Gastrocnemius medialis (tissue), 4 donors: ENCODE measurements at regions not wholly inside any gene's neighbourhood (a gene's known extent, or its start where the extent isn't known, plus 50 kb on each side); places are given as distances from the start of the nearest gene placed in this dataset.

Source experiments
- ATAC-seq, 2 donors: fragments of 150-250 bp; one replicate each; pipeline ENCODE4 v1.9.1; 2016
- DNase-seq, 2 donors: peaks; one replicate each; pipeline ENCODE4 v3.0.0-alpha.2; 2019
- H3K27ac ChIP-seq, 4 donors: fragments of 200-600 bp; sonication (generic); 1 replicate in 1 of 4; 2 replicates in 3 of 4; pipeline ENCODE4 v1.5.1; 2016 to 2018; ENCODE audit warnings: mild to moderate bottlenecking in 2 of 4, moderate library complexity in 1 of 4
- H3K27me3 ChIP-seq, 3 donors: fragments of 200-600 bp; sonication (generic) in 2 of 3; 1 replicate in 1 of 3; 2 replicates in 2 of 3; pipeline versions ENCODE4 v1.5.1 to v1.6.0; 2016 to 2019; ENCODE audit warnings: mild to moderate bottlenecking in 1 of 3, moderate library complexity in 1 of 3
- H3K36me3 ChIP-seq, 2 donors: fragments of 200-600 bp; sonication (generic) in 1 of 2; one replicate each; pipeline ENCODE4 v1.5.1; 2017 to 2018
- H3K4me1 ChIP-seq, 2 donors: fragments of 200-600 bp; sonication (generic) in 1 of 2; one replicate each; pipeline ENCODE4 v1.5.1; 2016 to 2017; ENCODE audit warnings: mild to moderate bottlenecking in 2 of 2
- H3K4me3 ChIP-seq, 4 donors: fragments of 200-600 bp; sonication (generic) in 3 of 4; 1 replicate in 1 of 4; 2 replicates in 3 of 4; pipeline ENCODE4 v1.5.1; 2016 to 2019; ENCODE audit warnings: mild to moderate bottlenecking in 2 of 4
- H3K9me3 ChIP-seq, 3 donors: fragments of 200-600 bp; sonication (generic) in 2 of 3; 1 replicate in 1 of 3; 2 replicates in 2 of 3; pipeline ENCODE4 v1.5.1; 2016 to 2019
- CTCF ChIP-seq, 5 experiments: fragments of 450-650 bp in 3 of 5; fragments of 200-600 bp in 2 of 5; sonication (generic) in 2 of 5; IDR thresholded peaks in 4 of 5; conservative IDR thresholded peaks in 1 of 5; 1 replicate in 4 of 5; 2 replicates in 1 of 5; pipeline ENCODE4 v1.5.1; 2016 to 2019; ENCODE audit warnings: antibody characterized with exemption in 5 of 5, mild to moderate bottlenecking in 3 of 5, moderate library complexity in 3 of 5
- POLR2A ChIP-seq, 2 donors: fragments of 450-650 bp; IDR thresholded peaks; one replicate each; pipeline ENCODE4 v1.6.1; 2017; ENCODE audit warnings: antibody characterized with exemption in 2 of 2, mild to moderate bottlenecking in 2 of 2, moderate library complexity in 2 of 2
- in situ Hi-C, 4 donors: fragments of 200-750 bp; cut with MboI; loops; one replicate each; pipeline versions ENCODE4 v1.15.0 to v1.8.0; 2017; ENCODE audit warnings: low sequenced_read_pairs in 4 of 4
- intact Hi-C: fragments of 100-400 bp; cut with DNase I; formaldehyde crosslinking; loops from one replicate; pipeline ENCODE4 v1.15.1; 2023; ENCODE audit warnings: low total_unique reads

GRCh38 chr4:189187531-189188052 lies 753.1 kb upstream of the FRG1 start:
- H3K27me3 ChIP-seq, result no peaks in the 10 kb centered on the region
- no peak overlapping the region for H3K27ac ChIP-seq
- in situ Hi-C loops, result no loop called here
- H3K9me3 ChIP-seq, result no peaks in the 10 kb centered on the region
- H3K4me1 ChIP-seq, result no peaks in the 10 kb centered on the region
- DNase-seq (no peak), ATAC-seq (no peak)
- H3K36me3 ChIP-seq, result no peaks in the 10 kb centered on the region
- intact Hi-C loops, result no loop called here
- TF ChIP-seq POLR2A (IDR thresholded peaks at IDR 0.05), result no peak
- no peak for TF ChIP-seq CTCF (IDR thresholded peaks at IDR 0.05 in 4 of 5, conservative IDR thresholded peaks at IDR 0.05 in 1 of 5)
- H3K4me3 ChIP-seq, result no peak overlapping the region

DNA sequence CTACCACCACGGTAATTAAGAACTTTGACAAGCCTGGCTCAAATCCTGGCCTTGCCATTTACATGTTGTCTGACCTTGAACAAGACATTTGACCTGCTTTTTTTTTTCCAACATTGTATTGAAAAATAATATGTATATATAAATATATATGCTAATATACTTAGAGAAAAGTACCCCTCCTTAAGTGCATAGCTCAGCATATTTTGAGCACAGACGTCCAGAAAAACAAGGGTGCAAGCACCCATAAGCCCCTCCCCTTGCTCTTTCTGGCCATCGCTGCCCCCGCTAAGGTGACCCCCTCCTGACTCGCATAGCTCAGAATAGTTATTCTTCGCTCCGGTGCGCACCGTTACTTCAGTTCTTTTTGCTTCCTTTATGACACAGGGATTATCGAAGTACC lies 742.0 kb upstream of the FRG1 start:
- H3K9me3 ChIP-seq, result no peaks in the 10 kb centered on the region
- no peaks in the 10 kb centered on the region for H3K36me3 ChIP-seq
- in situ Hi-C loops, result no loop called here
- DNase-seq, result no peak
- H3K4me3 ChIP-seq, result no peak overlapping the region
- ATAC-seq, result no peak
- H3K4me1 ChIP-seq, result no peaks in the 10 kb centered on the region
- no peaks in the 10 kb centered on the region for H3K27me3 ChIP-seq
- H3K27ac ChIP-seq, result no peak overlapping the region
- intact Hi-C loops, result no loop called here
- TF ChIP-seq POLR2A (IDR thresholded peaks at IDR 0.05) (no peak), CTCF (IDR thresholded peaks at IDR 0.05 in 4 of 5, conservative IDR thresholded peaks at IDR 0.05 in 1 of 5) (no peak)

DNA sequence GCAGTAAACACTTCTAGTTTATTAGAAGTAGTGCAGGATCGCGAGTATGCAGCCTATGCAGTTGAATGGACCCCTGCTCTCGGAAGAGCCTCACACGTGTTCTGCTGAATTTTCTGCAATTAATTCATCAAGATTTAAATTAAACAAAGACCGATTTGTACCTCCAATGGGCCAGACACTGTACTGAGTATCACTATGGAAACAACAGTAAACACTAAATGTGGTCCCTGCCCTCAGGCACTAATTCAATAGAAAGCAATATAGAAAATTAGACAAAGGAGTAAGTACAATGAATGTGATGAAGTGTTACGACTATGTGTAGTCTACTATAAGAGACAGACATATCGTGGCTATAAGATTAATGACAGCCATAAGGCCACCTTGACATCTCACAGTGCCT lies 740.3 kb upstream of the FRG1 start:
- Histone ChIP-seq H3K27ac (no peak overlapping the region), H3K4me1 (no peaks in the 10 kb centered on the region), H3K9me3 (no peaks in the 10 kb centered on the region), H3K36me3 (no peaks in the 10 kb centered on the region), H3K27me3 (no peaks in the 10 kb centered on the region), H3K4me3 (no peak overlapping the region)
- TF ChIP-seq POLR2A (IDR thresholded peaks at IDR 0.05) (no peak), CTCF (IDR thresholded peaks at IDR 0.05 in 4 of 5, conservative IDR thresholded peaks at IDR 0.05 in 1 of 5) (no peak)
- DNase-seq, result no peak
- intact Hi-C loops (no loop called here), in situ Hi-C loops (no loop called here)
- ATAC-seq, result no peak

DNA sequence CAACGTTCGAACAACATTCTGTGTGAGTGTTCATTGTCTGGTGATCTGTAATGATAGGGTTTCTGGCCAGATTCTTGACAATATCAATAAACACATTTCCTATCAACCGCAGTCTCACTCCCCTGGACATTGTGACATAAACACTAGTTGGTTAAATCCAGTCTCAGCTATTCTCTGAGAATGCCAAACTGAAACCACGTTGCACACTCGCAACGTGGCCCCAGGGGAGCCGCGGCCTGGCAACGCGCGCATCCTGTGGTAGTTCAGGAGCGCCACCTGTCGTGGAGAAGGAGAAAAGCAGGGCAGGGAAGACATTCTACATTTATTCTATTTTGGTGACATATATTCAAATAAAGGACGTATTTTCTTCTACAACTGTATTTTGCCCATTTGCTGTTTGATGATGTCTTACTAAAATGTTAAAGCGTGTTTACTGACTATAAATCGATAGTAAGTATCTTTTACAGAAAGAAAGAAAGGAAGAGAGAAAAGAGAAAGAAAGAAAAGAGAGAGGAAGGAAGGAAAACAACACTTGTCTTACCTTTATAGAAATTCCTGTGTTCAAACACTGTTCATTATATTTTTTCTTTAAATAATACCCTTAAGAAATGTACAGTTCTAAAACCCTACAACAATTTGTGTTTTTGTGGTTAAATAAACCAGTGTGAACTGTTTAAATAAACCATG lies 738.3 kb upstream of the FRG1 start:
- Histone ChIP-seq H3K27ac (no peak overlapping the region), H3K4me3 (peak overlapping the region in 3 of 4 donors; percentile 3 to 4 (median 4)), H3K4me1 (no peaks in the 10 kb centered on the region), H3K9me3 (no peaks in the 10 kb centered on the region), H3K36me3 (no peaks in the 10 kb centered on the region), H3K27me3 (no peaks in the 10 kb centered on the region)
- DNase-seq (peak in 1 of 2 donors; percentile 7), ATAC-seq (peak in 1 of 2 donors; percentile 50)
- TF ChIP-seq CTCF (IDR thresholded peaks at IDR 0.05 in 4 of 5, conservative IDR thresholded peaks at IDR 0.05 in 1 of 5), result peak in 4 of 5 experiments; percentile 24 to 61 (median 48)
- no peak for TF ChIP-seq POLR2A (IDR thresholded peaks at IDR 0.05)
- in situ Hi-C loops, result no loop called here
- intact Hi-C loops, result no loop called here
